SK-N-SH treated with all-trans-retinoic acid at 6 μM for 48 hours (cell line): ENCODE measurements at regions not wholly inside any gene's neighbourhood (a gene's known extent, or its start where the extent isn't known, plus 50 kb on each side); places are given as distances from the start of the nearest gene placed in this dataset.

Experiments used
- ARNTL ChIP-seq: fragments of 450-650 bp; formaldehyde crosslinking; IDR thresholded peaks from 2 replicates; pipeline ENCODE4 v1.5.0; 2020; ENCODE audit warnings: low read depth, mild to moderate bottlenecking, moderate library complexity, borderline replicate concordance
- BACH2 ChIP-seq: fragments of 250-450 bp; sonication (Bioruptor Pico); IDR thresholded peaks from 2 replicates; pipeline ENCODE4 v1.9.0; 2021; ENCODE audit warnings: mild to moderate bottlenecking, borderline replicate concordance
- ZFP30 ChIP-seq: fragments of 450-650 bp; formaldehyde crosslinking; IDR thresholded peaks from 2 replicates; pipeline ENCODE4 v1.5.0; 2022; ENCODE audit warnings: mild to moderate bottlenecking, moderate library complexity
- ZNF70 ChIP-seq: fragments of 450-650 bp; formaldehyde crosslinking; IDR thresholded peaks from 2 replicates; pipeline ENCODE4 v1.5.0; 2020; ENCODE audit warnings: mild to moderate bottlenecking, moderate library complexity

DNA sequence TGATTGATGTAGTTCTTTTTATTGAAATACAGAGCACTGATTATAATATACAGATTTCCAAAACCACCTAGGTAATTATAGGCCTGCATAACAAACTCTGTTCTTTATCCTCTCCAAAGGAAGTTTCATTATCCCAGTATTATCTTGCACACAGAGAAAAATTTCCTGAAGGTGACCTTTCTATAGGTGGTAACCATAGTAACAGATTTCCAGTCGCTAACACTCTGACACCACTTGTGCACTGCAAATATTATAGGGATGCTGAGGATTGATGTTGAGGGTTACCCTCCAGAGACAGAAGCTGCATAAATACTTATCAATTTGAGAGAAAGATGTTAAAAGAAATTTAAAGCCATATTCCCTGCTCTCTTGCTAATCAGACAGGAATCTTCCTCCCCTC lies 274.5 kb upstream of the NRSN1 start:
- TF ChIP-seq ZNF70 (CRISPR knock-in tag): no peak
- TF ChIP-seq BACH2 (CRISPR knock-in tag): no peak
- TF ChIP-seq ZFP30: no peak
- TF ChIP-seq ARNTL (CRISPR knock-in tag): no peak
